GM23338 (cell line): ENCODE measurements at regions not wholly inside any gene's neighbourhood (a gene's known extent, or its start where the extent isn't known, plus 50 kb on each side); places are given as distances from the start of the nearest gene placed in this dataset.

Source experiments
- ATAC-seq: fragments of 200-7000 bp; cut with Tn5 transposase; 3 replicates; pipeline ENCODE4 v1.9.1; 2020
- DNase-seq: peaks from one replicate; pipeline ENCODE4 v3.0.0-alpha.2; 2015; ENCODE audit warnings: low spot score
- H2AFZ ChIP-seq: fragments of 200-600 bp; sonication (generic); 2 replicates; pipeline ENCODE4 v1.8.0; 2016; ENCODE audit warnings: antibody characterized with exemption, mild to moderate bottlenecking, moderate library complexity
- H3F3A ChIP-seq: fragments of 200-600 bp; sonication (generic); replicated peaks from 2 replicates; pipeline ENCODE4 v1.8.0; 2017; ENCODE audit warnings: antibody characterized with exemption, mixed run types, low read depth
- H3K27ac ChIP-seq: fragments of 200-600 bp; sonication (generic); 2 replicates; pipeline ENCODE4 v1.6.1; 2016; ENCODE audit warnings: low read depth
- H3K27me3 ChIP-seq: fragments of 200-600 bp; sonication (generic); 2 replicates; pipeline ENCODE4 v1.8.0; 2016; ENCODE audit warnings: mild to moderate bottlenecking, mixed run types, moderate library complexity; ENCODE audit not compliant: insufficient read depth
- H3K36me3 ChIP-seq: fragments of 200-600 bp; sonication (generic); 2 replicates; pipeline ENCODE4 v1.8.0; 2016; ENCODE audit warnings: mild to moderate bottlenecking; ENCODE audit not compliant: insufficient read depth
- H3K4me1 ChIP-seq: fragments of 200-600 bp; sonication (generic); 2 replicates; pipeline ENCODE4 v1.8.0; 2016; ENCODE audit warnings: mild to moderate bottlenecking, moderate library complexity; ENCODE audit not compliant: insufficient read depth
- H3K4me2 ChIP-seq: fragments of 200-600 bp; sonication (generic); 2 replicates; pipeline ENCODE4 v1.7.1; 2017; ENCODE audit warnings: mixed run types
- H3K4me3 ChIP-seq: fragments of 200-600 bp; sonication (generic); 2 replicates; pipeline ENCODE4 v1.6.1; 2016; ENCODE audit warnings: mixed run types
- H3K79me2 ChIP-seq: fragments of 200-600 bp; sonication (generic); replicated peaks from 2 replicates; pipeline ENCODE4 v1.8.0; 2017; ENCODE audit warnings: mild to moderate bottlenecking; ENCODE audit not compliant: insufficient read depth
- H3K9me2 ChIP-seq: fragments of 200-600 bp; sonication (generic); 2 replicates; pipeline ENCODE4 v1.8.0; 2017; ENCODE audit not compliant: insufficient read depth
- H4K20me1 ChIP-seq: fragments of 200-600 bp; sonication (generic); replicated peaks from 2 replicates; pipeline ENCODE4 v1.8.0; 2017; ENCODE audit warnings: mild to moderate bottlenecking; ENCODE audit not compliant: insufficient read depth
- H3K27ac Mint-ChIP-seq: 2 replicates; pipeline ENCODE4 v1.8.0; 2020; ENCODE audit warnings: inconsistent platforms, mild to moderate bottlenecking, moderate library complexity, mixed read lengths
- H3K27me3 Mint-ChIP-seq: 3 replicates; pipeline ENCODE4 v1.8.0; 2022; ENCODE audit warnings: low read depth, mild to moderate bottlenecking, moderate library complexity, mixed read lengths, inconsistent platforms; ENCODE audit not compliant: insufficient read depth, poor library complexity
- H3K36me3 Mint-ChIP-seq: 3 replicates; pipeline ENCODE4 v1.8.0; 2021; ENCODE audit warnings: low read depth, mild to moderate bottlenecking, inconsistent platforms, moderate library complexity, mixed read lengths
- H3K4me1 Mint-ChIP-seq: 3 replicates; pipeline ENCODE4 v1.8.0; 2020; ENCODE audit warnings: mild to moderate bottlenecking, inconsistent platforms, mixed read lengths
- H3K4me3 Mint-ChIP-seq: 3 replicates; pipeline ENCODE4 v1.8.0; 2021; ENCODE audit warnings: moderate library complexity, mild to moderate bottlenecking, inconsistent platforms, mixed read lengths
- H3K9me3 Mint-ChIP-seq: 3 replicates; pipeline ENCODE4 v1.8.0; 2020; ENCODE audit warnings: moderate library complexity, mild to moderate bottlenecking, inconsistent platforms, mixed read lengths
- CREB1 ChIP-seq: fragments of 250-450 bp; sonication (Bioruptor Pico); IDR thresholded peaks from 2 replicates; pipeline ENCODE4 v1.5.0; 2020; ENCODE audit warnings: low read depth, mild to moderate bottlenecking, moderate library complexity
- CTCF ChIP-seq, 2 experiments: fragments of 200-600 bp in 1 of 2; sonication (generic) in 1 of 2; conservative IDR thresholded peaks; 2 replicates each; pipeline versions ENCODE4 v1.5.1 to v1.6.1; 2016 to 2017; ENCODE audit warnings: antibody characterized with exemption in 2 of 2, low read depth in 2 of 2, mild to moderate bottlenecking in 2 of 2, moderate library complexity in 1 of 2
- EZH2 ChIP-seq: fragments of 200-600 bp; sonication (generic); IDR thresholded peaks from one replicate; pipeline ENCODE4 v1.8.0; 2017; ENCODE audit warnings: antibody characterized with exemption, mild to moderate bottlenecking, low read depth; ENCODE audit not compliant: unreplicated experiment
- JUNB ChIP-seq: IDR thresholded peaks from one replicate; pipeline ENCODE4 v1.6.1; 2016; ENCODE audit warnings: antibody characterized with exemption; ENCODE audit not compliant: unreplicated experiment
- NANOG ChIP-seq: IDR thresholded peaks from 2 replicates; pipeline ENCODE4 v1.6.1; 2016; ENCODE audit warnings: antibody characterized with exemption, borderline replicate concordance
- STAT1 ChIP-seq: IDR thresholded peaks from one replicate; pipeline ENCODE4 v1.6.1; 2016; ENCODE audit warnings: antibody characterized with exemption; ENCODE audit not compliant: unreplicated experiment
- ZNF114 ChIP-seq: fragments of 250-450 bp; sonication (Bioruptor Pico); IDR thresholded peaks from 2 replicates; pipeline ENCODE4 v1.5.0; 2020; ENCODE audit warnings: mild to moderate bottlenecking, moderate library complexity
- ZNF331 ChIP-seq: fragments of 250-450 bp; sonication (Bioruptor Pico); IDR thresholded peaks from 2 replicates; pipeline ENCODE4 v1.5.0; 2020; ENCODE audit warnings: low read depth, mild to moderate bottlenecking, moderate library complexity
- TF ChIP-seq, protein P1 (sequence below): IDR thresholded peaks from one replicate; pipeline ENCODE4 v1.6.1; 2018; ENCODE audit warnings: antibody characterized with exemption; ENCODE audit not compliant: unreplicated experiment
- TF ChIP-seq, protein P2 (sequence below): fragments of 250-450 bp; sonication (Bioruptor Pico); IDR thresholded peaks from 2 replicates; pipeline ENCODE4 v1.5.0; 2020; ENCODE audit warnings: mild to moderate bottlenecking, moderate library complexity

DNA sequence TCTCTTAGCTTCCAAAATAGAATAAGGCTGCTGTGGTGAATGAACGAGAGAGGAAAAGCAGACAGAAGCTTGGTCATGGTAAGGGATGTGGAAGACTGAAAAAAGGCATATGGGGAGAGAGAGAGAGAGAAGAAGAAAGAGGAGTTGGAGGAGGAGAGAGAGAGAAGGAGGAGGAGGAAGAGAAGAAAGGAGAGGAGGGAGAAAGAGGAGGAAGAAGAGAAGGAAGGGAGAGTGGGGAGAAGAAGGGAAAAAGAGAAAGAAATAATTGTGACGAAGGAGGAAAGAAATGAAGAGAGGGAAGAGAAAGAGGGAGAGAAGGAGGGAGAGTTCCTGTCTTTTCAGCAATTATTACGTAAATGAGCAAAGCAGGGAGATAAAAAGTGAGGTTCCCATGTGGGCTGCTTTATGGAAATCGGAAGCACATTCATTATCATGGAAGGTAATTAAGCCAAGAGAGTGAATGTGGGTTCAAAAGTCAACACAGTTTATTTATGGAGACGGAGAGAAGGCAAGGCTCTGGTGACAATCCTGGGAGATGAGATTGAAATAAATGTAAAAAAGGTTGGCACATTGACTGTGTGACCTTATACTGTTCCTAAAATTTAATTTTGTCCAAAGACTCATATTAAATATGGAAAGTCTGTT is 611.2 kb downstream of the KIF4B start (continued):
- TF ChIP-seq CTCF (conservative IDR thresholded peaks at IDR 0.05; ENCODE audit: low read depth in 2 of 2) (no peak), ZNF331 (CRISPR knock-in tag) (no peak), STAT1 (no peak), ZNF114 (no peak), EZH2 (no peak)

- ATAC-seq (no peak), DNase-seq (no peak)
- H3K36me3 Mint-ChIP-seq: no peaks in the 10 kb centered on the region
- H3K4me1 Mint-ChIP-seq: peaks cover 24% of the 10 kb centered on the region
- Histone ChIP-seq H3K79me2 (no peaks in the 10 kb centered on the region), H2AFZ (no peak overlapping the region), H3K9me2 (peaks cover 3% of the 10 kb centered on the region; the same call in 1 of the 2 replicates), H4K20me1 (no peaks in the 10 kb centered on the region), H3K4me2 (no peak overlapping the region), H3K36me3 (no peaks in the 10 kb centered on the region), H3F3A (no peaks in the 10 kb centered on the region), H3K27me3 (no peaks in the 10 kb centered on the region), H3K4me3 (no peak overlapping the region), H3K4me1 (peaks cover 19% of the 10 kb centered on the region), H3K27ac (no peak overlapping the region)
- no peak overlapping the region for H3K27ac Mint-ChIP-seq
- H3K27me3 Mint-ChIP-seq: no peaks in the 10 kb centered on the region
- no peaks in the 10 kb centered on the region; the same call in 2 of the 3 replicates for H3K9me3 Mint-ChIP-seq
- no peak overlapping the region for H3K4me3 Mint-ChIP-seq
- no peak for TF ChIP-seq STAT1
- no peak for TF ChIP-seq CREB1 (CRISPR knock-in tag)
- TF ChIP-seq JUNB: no peak
- TF ChIP-seq ZNF114: no peak
- TF ChIP-seq CTCF (conservative IDR thresholded peaks at IDR 0.05; ENCODE audit: low read depth in 2 of 2): no peak
- TF ChIP-seq, protein P1, sequence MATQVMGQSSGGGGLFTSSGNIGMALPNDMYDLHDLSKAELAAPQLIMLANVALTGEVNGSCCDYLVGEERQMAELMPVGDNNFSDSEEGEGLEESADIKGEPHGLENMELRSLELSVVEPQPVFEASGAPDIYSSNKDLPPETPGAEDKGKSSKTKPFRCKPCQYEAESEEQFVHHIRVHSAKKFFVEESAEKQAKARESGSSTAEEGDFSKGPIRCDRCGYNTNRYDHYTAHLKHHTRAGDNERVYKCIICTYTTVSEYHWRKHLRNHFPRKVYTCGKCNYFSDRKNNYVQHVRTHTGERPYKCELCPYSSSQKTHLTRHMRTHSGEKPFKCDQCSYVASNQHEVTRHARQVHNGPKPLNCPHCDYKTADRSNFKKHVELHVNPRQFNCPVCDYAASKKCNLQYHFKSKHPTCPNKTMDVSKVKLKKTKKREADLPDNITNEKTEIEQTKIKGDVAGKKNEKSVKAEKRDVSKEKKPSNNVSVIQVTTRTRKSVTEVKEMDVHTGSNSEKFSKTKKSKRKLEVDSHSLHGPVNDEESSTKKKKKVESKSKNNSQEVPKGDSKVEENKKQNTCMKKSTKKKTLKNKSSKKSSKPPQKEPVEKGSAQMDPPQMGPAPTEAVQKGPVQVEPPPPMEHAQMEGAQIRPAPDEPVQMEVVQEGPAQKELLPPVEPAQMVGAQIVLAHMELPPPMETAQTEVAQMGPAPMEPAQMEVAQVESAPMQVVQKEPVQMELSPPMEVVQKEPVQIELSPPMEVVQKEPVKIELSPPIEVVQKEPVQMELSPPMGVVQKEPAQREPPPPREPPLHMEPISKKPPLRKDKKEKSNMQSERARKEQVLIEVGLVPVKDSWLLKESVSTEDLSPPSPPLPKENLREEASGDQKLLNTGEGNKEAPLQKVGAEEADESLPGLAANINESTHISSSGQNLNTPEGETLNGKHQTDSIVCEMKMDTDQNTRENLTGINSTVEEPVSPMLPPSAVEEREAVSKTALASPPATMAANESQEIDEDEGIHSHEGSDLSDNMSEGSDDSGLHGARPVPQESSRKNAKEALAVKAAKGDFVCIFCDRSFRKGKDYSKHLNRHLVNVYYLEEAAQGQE: no peak
- no peak for TF ChIP-seq NANOG
- TF ChIP-seq, protein P2, sequence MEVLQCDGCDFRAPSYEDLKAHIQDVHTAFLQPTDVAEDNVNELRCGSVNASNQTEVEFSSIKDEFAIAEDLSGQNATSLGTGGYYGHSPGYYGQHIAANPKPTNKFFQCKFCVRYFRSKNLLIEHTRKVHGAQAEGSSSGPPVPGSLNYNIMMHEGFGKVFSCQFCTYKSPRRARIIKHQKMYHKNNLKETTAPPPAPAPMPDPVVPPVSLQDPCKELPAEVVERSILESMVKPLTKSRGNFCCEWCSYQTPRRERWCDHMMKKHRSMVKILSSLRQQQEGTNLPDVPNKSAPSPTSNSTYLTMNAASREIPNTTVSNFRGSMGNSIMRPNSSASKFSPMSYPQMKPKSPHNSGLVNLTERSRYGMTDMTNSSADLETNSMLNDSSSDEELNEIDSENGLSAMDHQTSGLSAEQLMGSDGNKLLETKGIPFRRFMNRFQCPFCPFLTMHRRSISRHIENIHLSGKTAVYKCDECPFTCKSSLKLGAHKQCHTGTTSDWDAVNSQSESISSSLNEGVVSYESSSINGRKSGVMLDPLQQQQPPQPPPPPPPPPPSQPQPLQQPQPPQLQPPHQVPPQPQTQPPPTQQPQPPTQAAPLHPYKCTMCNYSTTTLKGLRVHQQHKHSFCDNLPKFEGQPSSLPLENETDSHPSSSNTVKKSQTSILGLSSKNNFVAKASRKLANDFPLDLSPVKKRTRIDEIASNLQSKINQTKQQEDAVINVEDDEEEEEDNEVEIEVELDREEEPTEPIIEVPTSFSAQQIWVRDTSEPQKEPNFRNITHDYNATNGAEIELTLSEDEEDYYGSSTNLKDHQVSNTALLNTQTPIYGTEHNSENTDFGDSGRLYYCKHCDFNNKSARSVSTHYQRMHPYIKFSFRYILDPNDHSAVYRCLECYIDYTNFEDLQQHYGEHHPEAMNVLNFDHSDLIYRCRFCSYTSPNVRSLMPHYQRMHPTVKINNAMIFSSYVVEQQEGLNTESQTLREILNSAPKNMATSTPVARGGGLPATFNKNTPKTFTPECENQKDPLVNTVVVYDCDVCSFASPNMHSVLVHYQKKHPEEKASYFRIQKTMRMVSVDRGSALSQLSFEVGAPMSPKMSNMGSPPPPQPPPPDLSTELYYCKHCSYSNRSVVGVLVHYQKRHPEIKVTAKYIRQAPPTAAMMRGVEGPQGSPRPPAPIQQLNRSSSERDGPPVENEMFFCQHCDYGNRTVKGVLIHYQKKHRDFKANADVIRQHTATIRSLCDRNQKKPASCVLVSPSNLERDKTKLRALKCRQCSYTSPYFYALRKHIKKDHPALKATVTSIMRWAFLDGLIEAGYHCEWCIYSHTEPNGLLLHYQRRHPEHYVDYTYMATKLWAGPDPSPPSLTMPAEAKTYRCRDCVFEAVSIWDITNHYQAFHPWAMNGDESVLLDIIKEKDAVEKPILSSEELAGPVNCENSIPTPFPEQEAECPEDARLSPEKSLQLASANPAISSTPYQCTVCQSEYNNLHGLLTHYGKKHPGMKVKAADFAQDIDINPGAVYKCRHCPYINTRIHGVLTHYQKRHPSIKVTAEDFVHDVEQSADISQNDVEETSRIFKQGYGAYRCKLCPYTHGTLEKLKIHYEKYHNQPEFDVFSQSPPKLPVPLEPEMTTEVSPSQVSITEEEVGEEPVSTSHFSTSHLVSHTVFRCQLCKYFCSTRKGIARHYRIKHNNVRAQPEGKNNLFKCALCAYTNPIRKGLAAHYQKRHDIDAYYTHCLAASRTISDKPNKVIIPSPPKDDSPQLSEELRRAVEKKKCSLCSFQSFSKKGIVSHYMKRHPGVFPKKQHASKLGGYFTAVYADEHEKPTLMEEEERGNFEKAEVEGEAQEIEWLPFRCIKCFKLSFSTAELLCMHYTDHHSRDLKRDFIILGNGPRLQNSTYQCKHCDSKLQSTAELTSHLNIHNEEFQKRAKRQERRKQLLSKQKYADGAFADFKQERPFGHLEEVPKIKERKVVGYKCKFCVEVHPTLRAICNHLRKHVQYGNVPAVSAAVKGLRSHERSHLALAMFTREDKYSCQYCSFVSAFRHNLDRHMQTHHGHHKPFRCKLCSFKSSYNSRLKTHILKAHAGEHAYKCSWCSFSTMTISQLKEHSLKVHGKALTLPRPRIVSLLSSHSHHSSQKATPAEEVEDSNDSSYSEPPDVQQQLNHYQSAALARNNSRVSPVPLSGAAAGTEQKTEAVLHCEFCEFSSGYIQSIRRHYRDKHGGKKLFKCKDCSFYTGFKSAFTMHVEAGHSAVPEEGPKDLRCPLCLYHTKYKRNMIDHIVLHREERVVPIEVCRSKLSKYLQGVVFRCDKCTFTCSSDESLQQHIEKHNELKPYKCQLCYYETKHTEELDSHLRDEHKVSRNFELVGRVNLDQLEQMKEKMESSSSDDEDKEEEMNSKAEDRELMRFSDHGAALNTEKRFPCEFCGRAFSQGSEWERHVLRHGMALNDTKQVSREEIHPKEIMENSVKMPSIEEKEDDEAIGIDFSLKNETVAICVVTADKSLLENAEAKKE (CRISPR knock-in tag): no peak
Measured at GRCh38 chr5:155625315-155625714, 611.8 kb downstream of the KIF4B start.
